HEK293 (cell line): ENCODE measurements at regions not wholly inside any gene's neighbourhood (a gene's known extent, or its start where the extent isn't known, plus 50 kb on each side); places are given as distances from the start of the nearest gene placed in this dataset.

Source experiments
- CTCF ChIA-PET: fragments of 350-600 bp; formaldehyde crosslinking; extraction: SDS; loops from one replicate; lab custom pipeline; 2021; ENCODE audit warnings: antibody characterized with exemption; lab: Yijun Ruan, JAX
- POLR2A ChIA-PET: fragments of 300-600 bp; formaldehyde crosslinking; extraction: SDS; loops from one replicate; lab custom pipeline; 2020; ENCODE audit warnings: antibody characterized with exemption, inconsistent platforms; lab: Yijun Ruan, JAX
- H3K27ac ChIP-seq: fragments of 200-500 bp; sonication (Bioruptor generic); 2 replicates; pipeline ENCODE4 v1.5.1; 2014; ENCODE audit warnings: low read depth, low read length, control low read depth, inconsistent platforms; ENCODE audit errors: extremely low read depth
- H3K36me3 ChIP-seq, 2 experiments: fragments of 200-500 bp in 1 of 2; sonication (Bioruptor generic) in 1 of 2; 1 replicate in 1 of 2; 2 replicates in 1 of 2; pipeline ENCODE4 v1.5.1; 2014 to 2017; ENCODE audit warnings: inconsistent platforms in 2 of 2, low read length in 2 of 2; ENCODE audit not compliant: control insufficient read depth in 2 of 2, insufficient read depth in 1 of 2
- H3K4me1 ChIP-seq: fragments of 200-500 bp; sonication (Bioruptor generic); 2 replicates; pipeline ENCODE4 v1.5.1; 2014; ENCODE audit warnings: mild to moderate bottlenecking, low read length, inconsistent platforms; ENCODE audit not compliant: control insufficient read depth, insufficient read depth
- H3K4me3 ChIP-seq: 2 replicates; pipeline ENCODE4 v1.5.1; 2011; ENCODE audit warnings: low read depth, mild to moderate bottlenecking, control low read depth, low read length, moderate library complexity
- H3K9me3 ChIP-seq: fragments of 200-500 bp; sonication (Bioruptor generic); 2 replicates; pipeline ENCODE4 v1.5.1; 2014; ENCODE audit warnings: low read depth, low read length, inconsistent platforms; ENCODE audit not compliant: control insufficient read depth, insufficient read depth
- EGR2 ChIP-seq: fragments of 450-650 bp; formaldehyde crosslinking; IDR thresholded peaks from 2 replicates; pipeline ENCODE4 v1.5.1; 2016; ENCODE audit warnings: low read depth, missing biosample characterization, missing genetic modification characterization
- REPIN1 ChIP-seq: fragments of 450-650 bp; formaldehyde crosslinking; IDR thresholded peaks from 2 replicates; pipeline ENCODE4 v1.5.1; 2017; ENCODE audit warnings: missing biosample characterization, missing genetic modification characterization, low read depth
- SETDB1 ChIP-seq: IDR thresholded peaks from one replicate; pipeline ENCODE4 v1.6.1; 2017; ENCODE audit warnings: mild to moderate bottlenecking, low read length, moderate library complexity, mixed read lengths; ENCODE audit not compliant: insufficient read length
- SP2 ChIP-seq: fragments of 450-650 bp; formaldehyde crosslinking; IDR thresholded peaks from 2 replicates; pipeline ENCODE4 v1.5.1; 2016; ENCODE audit warnings: missing biosample characterization, missing genetic modification characterization
- ZBTB11 ChIP-seq: fragments of 450-650 bp; formaldehyde crosslinking; conservative IDR thresholded peaks from 2 replicates; pipeline ENCODE4 v1.5.1; 2016; ENCODE audit warnings: low read depth, missing biosample characterization, missing genetic modification characterization
- ZFP3 ChIP-seq: fragments of 450-650 bp; formaldehyde crosslinking; IDR thresholded peaks from 2 replicates; pipeline ENCODE4 v1.5.1; 2016; ENCODE audit warnings: low read depth, missing biosample characterization, missing genetic modification characterization
- ZFP41 ChIP-seq: fragments of 450-650 bp; formaldehyde crosslinking; IDR thresholded peaks from 2 replicates; pipeline ENCODE4 v1.5.1; 2016; ENCODE audit warnings: missing biosample characterization, missing genetic modification characterization, borderline replicate concordance
- ZFP69B ChIP-seq: fragments of 450-650 bp; formaldehyde crosslinking; IDR thresholded peaks from 2 replicates; pipeline ENCODE4 v1.5.1; 2016; ENCODE audit warnings: missing biosample characterization, missing genetic modification characterization
- ZNF19 ChIP-seq: fragments of 450-650 bp; formaldehyde crosslinking; IDR thresholded peaks from 2 replicates; pipeline ENCODE4; 2016; ENCODE audit warnings: missing biosample characterization, missing genetic modification characterization, low read depth
- ZNF266 ChIP-seq: fragments of 450-650 bp; formaldehyde crosslinking; IDR thresholded peaks from 2 replicates; pipeline ENCODE4 v1.5.1; 2016; ENCODE audit warnings: missing biosample characterization, missing genetic modification characterization, low read depth
- ZNF292 ChIP-seq: fragments of 450-650 bp; formaldehyde crosslinking; IDR thresholded peaks from 2 replicates; pipeline ENCODE4 v1.5.1; 2016; ENCODE audit warnings: low read depth, missing biosample characterization, missing genetic modification characterization, borderline replicate concordance
- ZNF311 ChIP-seq: fragments of 450-650 bp; formaldehyde crosslinking; IDR thresholded peaks from 2 replicates; pipeline ENCODE4 v1.5.1; 2017; ENCODE audit warnings: missing biosample characterization, missing genetic modification characterization, borderline replicate concordance
- ZNF391 ChIP-seq: fragments of 450-650 bp; formaldehyde crosslinking; IDR thresholded peaks from 2 replicates; pipeline ENCODE4 v1.5.1; 2016; ENCODE audit warnings: low read depth, missing biosample characterization, missing genetic modification characterization, borderline replicate concordance
- ZNF704 ChIP-seq: fragments of 450-650 bp; formaldehyde crosslinking; IDR thresholded peaks from 2 replicates; pipeline ENCODE4 v1.5.1; 2016; ENCODE audit warnings: missing biosample characterization, missing genetic modification characterization
- TF ChIP-seq, protein P1 (sequence below): fragments of 450-650 bp; formaldehyde crosslinking; IDR thresholded peaks from 2 replicates; pipeline ENCODE4 v1.5.0; 2017; ENCODE audit warnings: missing biosample characterization, missing genetic modification characterization, borderline replicate concordance
- TF ChIP-seq, protein P2 (sequence below): fragments of 450-650 bp; formaldehyde crosslinking; IDR thresholded peaks from 2 replicates; pipeline ENCODE4 v1.5.1; 2016; ENCODE audit warnings: missing biosample characterization, missing genetic modification characterization, low read depth
- TF ChIP-seq, protein P3 (sequence below): fragments of 450-650 bp; formaldehyde crosslinking; conservative IDR thresholded peaks from 2 replicates; pipeline ENCODE4 v1.5.1; 2016; ENCODE audit warnings: low read depth, missing biosample characterization, missing genetic modification characterization

DNA sequence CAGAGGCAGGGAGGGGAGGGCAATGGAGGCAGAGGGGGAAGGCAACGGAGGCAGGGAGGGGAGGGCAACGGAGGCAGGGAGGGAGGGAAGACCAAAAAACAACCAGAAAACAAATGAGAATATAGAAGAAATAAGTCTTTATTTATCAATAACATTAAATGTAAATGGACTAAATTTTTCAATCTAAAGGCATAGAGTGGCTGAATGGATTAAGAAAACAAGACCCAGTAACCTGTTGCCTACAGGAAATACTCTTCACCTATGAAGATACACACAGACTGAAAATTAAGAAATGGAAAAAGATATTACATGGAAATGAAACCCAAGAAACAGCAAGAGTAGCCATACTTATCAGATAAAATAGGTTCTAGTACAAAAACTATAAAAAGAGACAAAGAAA lies 536.3 kb downstream of the TBC1D4 start:
- Histone ChIP-seq H3K9me3 (no peaks in the 10 kb centered on the region), H3K27ac (no peak overlapping the region), H3K36me3 (no peaks in the 10 kb centered on the region), H3K4me1 (no peaks in the 10 kb centered on the region)
- POLR2A ChIA-PET: no interaction called here
- CTCF ChIA-PET: no interaction called here
- TF ChIP-seq, protein P1, sequence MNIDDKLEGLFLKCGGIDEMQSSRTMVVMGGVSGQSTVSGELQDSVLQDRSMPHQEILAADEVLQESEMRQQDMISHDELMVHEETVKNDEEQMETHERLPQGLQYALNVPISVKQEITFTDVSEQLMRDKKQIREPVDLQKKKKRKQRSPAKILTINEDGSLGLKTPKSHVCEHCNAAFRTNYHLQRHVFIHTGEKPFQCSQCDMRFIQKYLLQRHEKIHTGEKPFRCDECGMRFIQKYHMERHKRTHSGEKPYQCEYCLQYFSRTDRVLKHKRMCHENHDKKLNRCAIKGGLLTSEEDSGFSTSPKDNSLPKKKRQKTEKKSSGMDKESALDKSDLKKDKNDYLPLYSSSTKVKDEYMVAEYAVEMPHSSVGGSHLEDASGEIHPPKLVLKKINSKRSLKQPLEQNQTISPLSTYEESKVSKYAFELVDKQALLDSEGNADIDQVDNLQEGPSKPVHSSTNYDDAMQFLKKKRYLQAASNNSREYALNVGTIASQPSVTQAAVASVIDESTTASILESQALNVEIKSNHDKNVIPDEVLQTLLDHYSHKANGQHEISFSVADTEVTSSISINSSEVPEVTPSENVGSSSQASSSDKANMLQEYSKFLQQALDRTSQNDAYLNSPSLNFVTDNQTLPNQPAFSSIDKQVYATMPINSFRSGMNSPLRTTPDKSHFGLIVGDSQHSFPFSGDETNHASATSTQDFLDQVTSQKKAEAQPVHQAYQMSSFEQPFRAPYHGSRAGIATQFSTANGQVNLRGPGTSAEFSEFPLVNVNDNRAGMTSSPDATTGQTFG (tag by site-specific recombination): no peak
- TF ChIP-seq ZBTB11 (tag by site-specific recombination) (no peak), ZNF19 (tag by site-specific recombination) (no peak), ZNF391 (tag by site-specific recombination) (no peak), SP2 (no peak), ZNF266 (no peak), EGR2 (tag by site-specific recombination) (no peak), SETDB1 (peak; percentile 27)
- TF ChIP-seq, protein P2, sequence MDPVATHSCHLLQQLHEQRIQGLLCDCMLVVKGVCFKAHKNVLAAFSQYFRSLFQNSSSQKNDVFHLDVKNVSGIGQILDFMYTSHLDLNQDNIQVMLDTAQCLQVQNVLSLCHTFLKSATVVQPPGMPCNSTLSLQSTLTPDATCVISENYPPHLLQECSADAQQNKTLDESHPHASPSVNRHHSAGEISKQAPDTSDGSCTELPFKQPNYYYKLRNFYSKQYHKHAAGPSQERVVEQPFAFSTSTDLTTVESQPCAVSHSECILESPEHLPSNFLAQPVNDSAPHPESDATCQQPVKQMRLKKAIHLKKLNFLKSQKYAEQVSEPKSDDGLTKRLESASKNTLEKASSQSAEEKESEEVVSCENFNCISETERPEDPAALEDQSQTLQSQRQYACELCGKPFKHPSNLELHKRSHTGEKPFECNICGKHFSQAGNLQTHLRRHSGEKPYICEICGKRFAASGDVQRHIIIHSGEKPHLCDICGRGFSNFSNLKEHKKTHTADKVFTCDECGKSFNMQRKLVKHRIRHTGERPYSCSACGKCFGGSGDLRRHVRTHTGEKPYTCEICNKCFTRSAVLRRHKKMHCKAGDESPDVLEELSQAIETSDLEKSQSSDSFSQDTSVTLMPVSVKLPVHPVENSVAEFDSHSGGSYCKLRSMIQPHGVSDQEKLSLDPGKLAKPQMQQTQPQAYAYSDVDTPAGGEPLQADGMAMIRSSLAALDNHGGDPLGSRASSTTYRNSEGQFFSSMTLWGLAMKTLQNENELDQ: no peak
- TF ChIP-seq, all 188 proteins: peak for 1
- H3K4me3 ChIP-seq: no peak overlapping the region

GRCh38 chr13:74931698-74932433 lies 550.1 kb downstream of the TBC1D4 start:
- Histone ChIP-seq H3K36me3 (no peaks in the 10 kb centered on the region), H3K27ac (no peak overlapping the region), H3K4me3 (no peak overlapping the region), H3K9me3 (no peaks in the 10 kb centered on the region), H3K4me1 (no peaks in the 10 kb centered on the region)
- POLR2A ChIA-PET: no interaction called here
- CTCF ChIA-PET: interaction anchor here (0.7 kb wide), 1 partner anchor 39 kb away, joined by 3 read pairs; no protein-coding TSS in a partner anchor
- TF ChIP-seq REPIN1 (no peak), ZNF704 (tag by site-specific recombination) (no peak), ZNF311 (tag by site-specific recombination) (no peak), ZNF292 (tag by site-specific recombination) (no peak), ZFP69B (tag by site-specific recombination) (no peak), ZFP41 (tag by site-specific recombination) (no peak), ZFP3 (tag by site-specific recombination) (no peak)
- TF ChIP-seq, protein P3, sequence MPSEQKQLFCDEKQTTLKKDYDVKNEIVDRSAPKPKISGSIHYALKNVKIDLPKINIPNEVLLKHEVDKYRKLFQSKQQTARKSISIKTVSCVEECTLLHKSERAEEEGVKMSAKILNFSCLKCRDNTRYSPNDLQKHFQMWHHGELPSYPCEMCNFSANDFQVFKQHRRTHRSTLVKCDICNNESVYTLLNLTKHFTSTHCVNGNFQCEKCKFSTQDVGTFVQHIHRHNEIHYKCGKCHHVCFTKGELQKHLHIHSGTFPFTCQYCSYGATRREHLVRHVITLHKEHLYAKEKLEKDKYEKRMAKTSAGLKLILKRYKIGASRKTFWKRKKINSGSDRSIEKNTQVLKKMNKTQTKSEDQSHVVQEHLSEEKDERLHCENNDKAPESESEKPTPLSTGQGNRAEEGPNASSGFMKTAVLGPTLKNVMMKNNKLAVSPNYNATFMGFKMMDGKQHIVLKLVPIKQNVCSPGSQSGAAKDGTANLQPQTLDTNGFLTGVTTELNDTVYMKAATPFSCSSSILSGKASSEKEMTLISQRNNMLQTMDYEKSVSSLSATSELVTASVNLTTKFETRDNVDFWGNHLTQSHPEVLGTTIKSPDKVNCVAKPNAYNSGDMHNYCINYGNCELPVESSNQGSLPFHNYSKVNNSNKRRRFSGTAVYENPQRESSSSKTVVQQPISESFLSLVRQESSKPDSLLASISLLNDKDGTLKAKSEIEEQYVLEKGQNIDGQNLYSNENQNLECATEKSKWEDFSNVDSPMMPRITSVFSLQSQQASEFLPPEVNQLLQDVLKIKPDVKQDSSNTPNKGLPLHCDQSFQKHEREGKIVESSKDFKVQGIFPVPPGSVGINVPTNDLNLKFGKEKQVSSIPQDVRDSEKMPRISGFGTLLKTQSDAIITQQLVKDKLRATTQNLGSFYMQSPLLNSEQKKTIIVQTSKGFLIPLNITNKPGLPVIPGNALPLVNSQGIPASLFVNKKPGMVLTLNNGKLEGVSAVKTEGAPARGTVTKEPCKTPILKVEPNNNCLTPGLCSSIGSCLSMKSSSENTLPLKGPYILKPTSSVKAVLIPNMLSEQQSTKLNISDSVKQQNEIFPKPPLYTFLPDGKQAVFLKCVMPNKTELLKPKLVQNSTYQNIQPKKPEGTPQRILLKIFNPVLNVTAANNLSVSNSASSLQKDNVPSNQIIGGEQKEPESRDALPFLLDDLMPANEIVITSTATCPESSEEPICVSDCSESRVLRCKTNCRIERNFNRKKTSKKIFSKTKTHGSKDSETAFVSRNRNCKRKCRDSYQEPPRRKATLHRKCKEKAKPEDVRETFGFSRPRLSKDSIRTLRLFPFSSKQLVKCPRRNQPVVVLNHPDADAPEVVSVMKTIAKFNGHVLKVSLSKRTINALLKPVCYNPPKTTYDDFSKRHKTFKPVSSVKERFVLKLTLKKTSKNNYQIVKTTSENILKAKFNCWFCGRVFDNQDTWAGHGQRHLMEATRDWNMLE (tag by site-specific recombination): no peak
